ENCODE measurements at regions not wholly inside any gene's neighbourhood (a gene's known extent, or its start where the extent isn't known, plus 50 kb on each side); places are given as distances from the start of the nearest gene placed in this dataset.

DNA sequence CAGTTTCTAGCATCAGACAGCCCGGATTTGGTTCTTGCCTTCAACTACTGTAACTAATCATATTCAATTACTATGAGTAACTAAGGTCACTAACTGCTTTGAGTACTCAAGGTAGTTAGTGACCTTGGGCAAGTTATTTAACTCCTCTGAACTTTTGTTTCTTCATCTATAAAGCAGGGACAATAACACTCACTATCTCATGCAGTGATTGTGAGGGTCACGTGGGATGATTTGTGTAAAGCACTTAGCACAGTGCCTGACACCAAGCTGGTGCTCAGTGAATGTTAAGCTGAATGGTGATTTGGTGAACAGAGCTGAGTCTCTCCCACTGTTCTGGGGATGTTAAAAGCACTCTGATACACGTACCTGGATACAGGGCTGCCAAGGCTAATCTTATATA, 171.3 kb upstream of the PLXNC1 start:
- H3K4me3 ChIP-seq (ENCODE audit: low read depth, low read length): no peak overlapping the region
- TF ChIP-seq, protein P1, sequence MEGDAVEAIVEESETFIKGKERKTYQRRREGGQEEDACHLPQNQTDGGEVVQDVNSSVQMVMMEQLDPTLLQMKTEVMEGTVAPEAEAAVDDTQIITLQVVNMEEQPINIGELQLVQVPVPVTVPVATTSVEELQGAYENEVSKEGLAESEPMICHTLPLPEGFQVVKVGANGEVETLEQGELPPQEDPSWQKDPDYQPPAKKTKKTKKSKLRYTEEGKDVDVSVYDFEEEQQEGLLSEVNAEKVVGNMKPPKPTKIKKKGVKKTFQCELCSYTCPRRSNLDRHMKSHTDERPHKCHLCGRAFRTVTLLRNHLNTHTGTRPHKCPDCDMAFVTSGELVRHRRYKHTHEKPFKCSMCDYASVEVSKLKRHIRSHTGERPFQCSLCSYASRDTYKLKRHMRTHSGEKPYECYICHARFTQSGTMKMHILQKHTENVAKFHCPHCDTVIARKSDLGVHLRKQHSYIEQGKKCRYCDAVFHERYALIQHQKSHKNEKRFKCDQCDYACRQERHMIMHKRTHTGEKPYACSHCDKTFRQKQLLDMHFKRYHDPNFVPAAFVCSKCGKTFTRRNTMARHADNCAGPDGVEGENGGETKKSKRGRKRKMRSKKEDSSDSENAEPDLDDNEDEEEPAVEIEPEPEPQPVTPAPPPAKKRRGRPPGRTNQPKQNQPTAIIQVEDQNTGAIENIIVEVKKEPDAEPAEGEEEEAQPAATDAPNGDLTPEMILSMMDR (IDR thresholded peaks at IDR 0.05; ENCODE audit: insufficient read depth, low read depth, low read length, missing control alignments): no peak
- DNase-seq (ENCODE audit: low read depth): no peak

DNA sequence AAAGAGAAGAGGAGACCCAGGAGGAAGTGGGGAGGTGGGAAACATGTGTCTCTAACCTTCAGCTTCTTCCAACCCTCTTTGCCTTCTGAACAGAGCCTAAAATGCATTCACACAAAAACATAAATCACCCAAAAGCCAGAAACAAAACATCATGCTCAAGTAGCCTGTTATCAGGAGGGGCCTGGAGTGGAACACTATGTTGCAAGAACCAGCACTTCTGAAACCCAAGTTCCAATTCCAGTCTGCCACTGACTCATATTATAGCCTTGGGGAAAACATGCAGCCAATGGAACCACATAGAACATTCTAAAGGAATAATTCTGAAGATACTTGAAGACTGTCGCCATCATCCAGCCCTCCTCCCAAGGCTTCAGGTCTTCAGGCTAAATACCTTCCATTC, 169.8 kb upstream of the PLXNC1 start:
- TF ChIP-seq, protein P1 (IDR thresholded peaks at IDR 0.05; ENCODE audit: insufficient read depth, low read depth, low read length, missing control alignments): no peak
- no peak for DNase-seq (ENCODE audit: low read depth)
- no peak overlapping the region for H3K4me3 ChIP-seq (ENCODE audit: low read depth, low read length)

DNA sequence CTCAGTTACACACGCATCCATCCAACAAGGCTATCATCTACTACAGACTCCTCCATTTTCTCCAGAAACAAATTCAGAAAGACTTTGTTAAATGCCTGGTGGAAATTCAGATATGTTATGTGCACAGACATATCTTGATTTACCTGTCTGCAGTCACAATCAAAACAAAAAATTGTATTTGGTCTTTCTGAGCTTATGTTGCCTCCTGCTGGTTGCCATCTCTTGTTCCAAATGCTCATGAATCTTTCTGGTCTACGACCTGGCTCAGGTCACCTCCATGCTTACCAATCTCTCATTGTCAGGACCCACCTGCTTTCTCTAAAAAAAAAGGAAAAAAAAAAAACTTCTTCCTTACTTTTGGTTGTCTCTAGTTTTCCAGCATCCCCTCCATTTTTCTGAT, 169.2 kb upstream of the PLXNC1 start:
- H3K4me3 ChIP-seq (ENCODE audit: low read depth, low read length): no peak overlapping the region
- DNase-seq (ENCODE audit: low read depth): peak; percentile 64
- TF ChIP-seq, protein P1 (IDR thresholded peaks at IDR 0.05; ENCODE audit: insufficient read depth, low read depth, low read length, missing control alignments): peak; percentile 50

DNA sequence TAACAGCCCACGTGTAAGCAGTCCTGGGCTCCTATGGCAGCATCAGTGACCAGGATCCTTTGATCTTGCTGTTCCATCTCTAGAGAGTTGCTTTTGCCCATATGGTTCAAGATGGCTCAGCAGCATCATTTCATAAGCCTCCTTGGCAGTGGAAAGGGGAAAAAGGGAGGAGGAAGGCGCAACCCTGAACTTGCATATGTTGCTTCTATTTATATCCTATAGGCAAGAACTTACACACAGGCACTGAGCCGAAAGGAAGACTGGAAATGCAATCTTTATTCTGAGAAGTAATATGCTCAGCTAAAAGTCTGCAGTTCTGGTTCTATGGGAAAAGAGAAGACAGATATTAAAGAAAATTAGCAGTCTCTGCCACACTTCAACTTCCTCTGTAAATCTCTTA, 167.7 kb upstream of the PLXNC1 start:
- TF ChIP-seq, protein P1 (IDR thresholded peaks at IDR 0.05; ENCODE audit: insufficient read depth, low read depth, low read length, missing control alignments): no peak
- H3K4me3 ChIP-seq (ENCODE audit: low read depth, low read length): no peak overlapping the region
- no peak for DNase-seq (ENCODE audit: low read depth)

DNA sequence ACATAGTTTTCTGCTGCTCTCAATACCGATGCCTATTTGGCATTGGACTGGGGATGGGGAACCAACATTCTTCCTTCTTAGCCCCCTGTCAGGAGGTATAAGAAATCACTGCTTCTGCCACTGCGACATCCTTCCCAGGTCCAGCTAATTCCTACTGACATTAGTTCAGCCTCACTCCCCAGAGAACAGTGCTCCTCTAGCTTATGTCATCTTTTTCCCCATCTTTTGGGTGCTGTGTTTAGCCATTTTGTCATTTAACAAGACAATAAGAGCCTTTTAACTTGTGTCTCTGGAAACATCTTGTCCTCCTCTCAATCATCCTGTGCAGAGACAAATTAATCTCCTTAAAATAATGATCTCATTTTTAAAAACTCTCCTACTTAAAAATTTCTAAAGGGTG, 167.0 kb upstream of the PLXNC1 start:
- H3K4me3 ChIP-seq (ENCODE audit: low read depth, low read length): no peak overlapping the region
- TF ChIP-seq, protein P1 (IDR thresholded peaks at IDR 0.05; ENCODE audit: insufficient read depth, low read depth, low read length, missing control alignments): no peak
- DNase-seq (ENCODE audit: low read depth): no peak

DNA sequence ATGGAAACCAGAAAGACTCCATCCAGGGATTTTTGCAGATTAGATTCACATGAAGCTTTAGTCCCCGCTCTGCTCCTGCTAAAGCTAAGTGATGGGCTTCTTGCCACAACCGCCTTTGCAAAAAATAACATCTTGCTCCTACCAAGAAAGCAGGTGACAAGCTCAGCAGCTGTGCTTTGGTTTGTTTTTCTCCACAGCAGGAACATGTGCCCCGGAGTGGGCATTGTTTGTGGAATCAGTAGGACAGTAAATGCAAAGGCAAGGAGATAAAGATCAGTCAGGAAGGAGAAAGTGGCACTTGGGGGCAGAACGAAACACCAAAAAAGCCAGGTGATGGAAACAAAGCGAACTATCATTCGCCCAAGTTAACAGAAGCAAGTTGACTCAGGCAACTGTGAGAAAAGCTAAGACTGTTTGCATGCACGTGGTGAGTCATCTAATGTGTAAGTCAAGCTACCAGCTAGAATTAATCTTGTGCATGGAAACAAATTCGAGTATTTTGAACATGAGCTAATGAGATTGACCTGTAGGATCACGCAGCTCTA, 165.5 kb upstream of the PLXNC1 start:
- H3K4me3 ChIP-seq (ENCODE audit: low read depth, low read length): no peak overlapping the region
- no peak for DNase-seq (ENCODE audit: low read depth)
- TF ChIP-seq, protein P1 (IDR thresholded peaks at IDR 0.05; ENCODE audit: insufficient read depth, low read depth, low read length, missing control alignments): no peak

DNA sequence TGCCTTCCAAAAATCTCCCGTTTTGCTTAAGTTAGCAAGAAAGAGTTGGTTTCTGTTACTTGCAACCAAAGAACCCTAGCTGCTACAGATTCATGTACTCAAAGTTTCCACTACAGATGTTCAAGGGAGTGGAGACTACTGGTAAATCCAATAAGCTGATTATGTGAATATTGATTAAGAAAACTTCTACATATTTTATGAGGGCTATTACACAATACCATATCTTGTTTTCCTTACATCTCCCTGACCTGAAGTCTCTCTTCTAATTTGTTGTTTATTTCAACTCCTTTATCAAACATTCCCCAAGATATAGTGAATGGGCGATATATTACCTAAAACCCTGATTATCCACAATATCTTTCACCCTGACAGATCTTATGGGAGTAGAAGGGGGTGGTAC, 164.4 kb upstream of the PLXNC1 start:
- DNase-seq (ENCODE audit: low read depth): no peak
- H3K4me3 ChIP-seq (ENCODE audit: low read depth, low read length): no peak overlapping the region
- TF ChIP-seq, protein P1 (IDR thresholded peaks at IDR 0.05; ENCODE audit: insufficient read depth, low read depth, low read length, missing control alignments): no peak

Data from GM12865 (cell line).